Neural cell (in vitro differentiated cells): ENCODE measurements at regions not wholly inside any gene's neighbourhood (a gene's known extent, or its start where the extent isn't known, plus 50 kb on each side); places are given as distances from the start of the nearest gene placed in this dataset.

Source experiments
- H2AFZ ChIP-seq: fragments of 200-600, 300-800 bp; sonication (generic), shearing (Covaris generic); 2 replicates; pipeline ENCODE4 v1.6.0; 2014; ENCODE audit warnings: low read depth, mild to moderate bottlenecking, antibody characterized with exemption, low read length, moderate library complexity
- H3F3A ChIP-seq: fragments of 200-600 bp; shearing (Covaris generic); 2 replicates; pipeline ENCODE4 v1.6.1; 2016; ENCODE audit warnings: mild to moderate bottlenecking, moderate library complexity, mixed read lengths, antibody characterized with exemption, low read length; ENCODE audit not compliant: insufficient read depth, poor library complexity, severe bottlenecking
- H3K27ac ChIP-seq: fragments of 200-600, 300-800 bp; sonication (generic), shearing (Covaris generic); 2 replicates; pipeline ENCODE4 v1.5.1; 2014; ENCODE audit warnings: mild to moderate bottlenecking, low read length, moderate library complexity
- H3K27me3 ChIP-seq: fragments of 300-800, 200-600 bp; sonication (generic), shearing (Covaris generic); 2 replicates; pipeline ENCODE4 v1.6.0; 2014; ENCODE audit warnings: mild to moderate bottlenecking, low read depth, low read length, moderate library complexity; ENCODE audit not compliant: insufficient read depth
- H3K36me3 ChIP-seq: fragments of 300-800, 200-600 bp; sonication (generic), shearing (Covaris generic); 2 replicates; pipeline ENCODE4 v1.5.1; 2014; ENCODE audit warnings: mild to moderate bottlenecking, antibody characterized with exemption, low read length, moderate library complexity; ENCODE audit not compliant: insufficient read depth
- H3K4me2 ChIP-seq: fragments of 300-800, 200-600 bp; sonication (generic), shearing (Covaris generic); 2 replicates; pipeline ENCODE4 v1.6.0; 2014; ENCODE audit warnings: mild to moderate bottlenecking, low read length
- H3K4me3 ChIP-seq: fragments of 300-800, 200-600 bp; sonication (generic), shearing (Covaris generic); 2 replicates; pipeline ENCODE4 v1.5.1; 2014; ENCODE audit warnings: mild to moderate bottlenecking, low read length, moderate library complexity
- H3K79me2 ChIP-seq: fragments of 200-600 bp; shearing (Covaris generic); replicated peaks from 2 replicates; pipeline ENCODE4 v1.6.0; 2014; ENCODE audit warnings: mild to moderate bottlenecking, low read length, moderate library complexity; ENCODE audit not compliant: insufficient read depth
- H3K9ac ChIP-seq: fragments of 300-800, 200-600 bp; sonication (generic), shearing (Covaris generic); 2 replicates; pipeline ENCODE4 v1.6.1; 2016; ENCODE audit warnings: mild to moderate bottlenecking, low read length, mixed read lengths
- H3K9me2 ChIP-seq: fragments of 200-600 bp; shearing (Covaris generic); 2 replicates; pipeline ENCODE4 v1.6.1; 2016; ENCODE audit warnings: mild to moderate bottlenecking, low read length, mixed read lengths; ENCODE audit not compliant: insufficient read depth
- H3K9me3 ChIP-seq: fragments of 200-600, 300-800 bp; sonication (generic), shearing (Covaris generic); 2 replicates; pipeline ENCODE4 v1.6.1; 2016; ENCODE audit warnings: mild to moderate bottlenecking, mixed run types, low read length, moderate library complexity, mixed read lengths
- H4K20me1 ChIP-seq: fragments of 200-600 bp; shearing (Covaris generic); 2 replicates; pipeline ENCODE4 v1.6.1; 2016; ENCODE audit warnings: mild to moderate bottlenecking, mixed run types; ENCODE audit not compliant: insufficient read depth
- CTCF ChIP-seq: fragments of 450-650 bp; IDR thresholded peaks from 2 replicates; pipeline ENCODE4 v1.5.1; 2014; ENCODE audit warnings: antibody characterized with exemption, mild to moderate bottlenecking, moderate library complexity; ENCODE audit not compliant: poor library complexity, severe bottlenecking
- EP300 ChIP-seq: fragments of 450-650 bp; conservative IDR thresholded peaks from 2 replicates; pipeline ENCODE4 v1.6.1; 2014; ENCODE audit warnings: antibody characterized with exemption, mild to moderate bottlenecking, moderate library complexity; ENCODE audit not compliant: poor library complexity, severe bottlenecking
- EZH2 ChIP-seq: fragments of 200-600, 300-800 bp; shearing (Covaris generic), sonication (generic); IDR thresholded peaks from 2 replicates; pipeline ENCODE4 v1.6.1; 2014; ENCODE audit warnings: antibody characterized with exemption, low read length, borderline replicate concordance, mild to moderate bottlenecking; ENCODE audit not compliant: insufficient read depth, poor library complexity, severe bottlenecking
- MXI1 ChIP-seq: fragments of 450-650 bp; conservative IDR thresholded peaks from 2 replicates; pipeline ENCODE4 v1.6.1; 2014; ENCODE audit warnings: antibody characterized with exemption, mild to moderate bottlenecking; ENCODE audit not compliant: poor library complexity, severe bottlenecking
- POLR2AphosphoS5 ChIP-seq: IDR thresholded peaks from 2 replicates; pipeline ENCODE4 v1.6.1; 2012
- RAD21 ChIP-seq: fragments of 450-650 bp; conservative IDR thresholded peaks from 2 replicates; pipeline ENCODE4 v1.6.1; 2014; ENCODE audit warnings: antibody characterized with exemption, mild to moderate bottlenecking, moderate library complexity
- REST ChIP-seq: IDR thresholded peaks from 2 replicates; pipeline ENCODE4 v1.6.1; 2012; ENCODE audit warnings: borderline replicate concordance
- SMC3 ChIP-seq: fragments of 450-650 bp; conservative IDR thresholded peaks from 2 replicates; pipeline ENCODE4 v1.6.1; 2014; ENCODE audit warnings: antibody characterized with exemption, mild to moderate bottlenecking, moderate library complexity; ENCODE audit not compliant: poor library complexity
- TAF1 ChIP-seq: IDR thresholded peaks from 2 replicates; pipeline ENCODE4 v1.6.1; 2012; ENCODE audit warnings: low read depth

- H3K9me3 ChIP-seq, result no peaks in the 10 kb centered on the region
- H3K4me3 ChIP-seq, result no peak overlapping the region
- no peaks in the 10 kb centered on the region for H3K36me3 ChIP-seq
- H3K9ac ChIP-seq, result no peak overlapping the region
- no peaks in the 10 kb centered on the region for H3K27me3 ChIP-seq
- no peaks in the 10 kb centered on the region for H3K9me2 ChIP-seq
- H3K27ac ChIP-seq, result no peak overlapping the region
- no peak overlapping the region for H3K4me2 ChIP-seq
- no peaks in the 10 kb centered on the region for H3K79me2 ChIP-seq
- H2AFZ ChIP-seq, result no peak overlapping the region
- TF ChIP-seq SMC3, result no peak
- no peak for TF ChIP-seq EP300
- TF ChIP-seq RAD21, result no peak
- TF ChIP-seq MXI1, result no peak
- TF ChIP-seq EZH2, result no peak
- no peak for TF ChIP-seq POLR2AphosphoS5
- no peak for TF ChIP-seq REST
- TF ChIP-seq TAF1, result no peak
- no peak for TF ChIP-seq CTCF
- H3F3A ChIP-seq, result no peaks in the 10 kb centered on the region
- no peaks in the 10 kb centered on the region for H4K20me1 ChIP-seq
Measured at GRCh38 chr11:27874998-27875830, 175.0 kb upstream of the BDNF start.

- H4K20me1 ChIP-seq, result no peaks in the 10 kb centered on the region
- H3K9me3 ChIP-seq, result no peaks in the 10 kb centered on the region
- H3K36me3 ChIP-seq, result no peaks in the 10 kb centered on the region
- H3F3A ChIP-seq, result no peaks in the 10 kb centered on the region
- no peak overlapping the region for H2AFZ ChIP-seq
- no peak overlapping the region for H3K4me2 ChIP-seq
- H3K27ac ChIP-seq, result no peak overlapping the region
- TF ChIP-seq SMC3, result no peak
- no peak for TF ChIP-seq RAD21
- no peak for TF ChIP-seq EP300
- TF ChIP-seq TAF1, result no peak
- no peak for TF ChIP-seq CTCF
- no peak overlapping the region for H3K4me3 ChIP-seq
- H3K9me2 ChIP-seq, result no peaks in the 10 kb centered on the region
- H3K79me2 ChIP-seq, result no peaks in the 10 kb centered on the region
- no peak overlapping the region for H3K9ac ChIP-seq
- no peaks in the 10 kb centered on the region for H3K27me3 ChIP-seq
Measured at GRCh38 chr11:27873664-27874063, 173.4 kb upstream of the BDNF start.
